WTC11 (cell line): ENCODE measurements at regions not wholly inside any gene's neighbourhood (a gene's known extent, or its start where the extent isn't known, plus 50 kb on each side); places are given as distances from the start of the nearest gene placed in this dataset.

ENCODE experiments used
- ATAC-seq: fragments of 200-7000 bp; cut with Tn5 transposase; 2 replicates; pipeline ENCODE4 v1.10.0; 2021; ENCODE audit warnings: mild to moderate bottlenecking, moderate library complexity
- CTCF ChIA-PET: fragments of 300-600 bp; sonication (Branson Sonifier 250); formaldehyde crosslinking; loops from one replicate; lab custom pipeline; 2021; ENCODE audit warnings: antibody characterized with exemption; lab: Charles Lee
- POLR2A ChIA-PET: fragments of 350-600 bp; sonication (Branson Sonifier 250); formaldehyde crosslinking; loops from one replicate; lab custom pipeline; 2021; ENCODE audit warnings: antibody characterized with exemption; lab: Charles Lee
- DNase-seq: peaks from one replicate; pipeline ENCODE4 v3.0.0; 2021; ENCODE audit warnings: low spot score
- H3K27ac Mint-ChIP-seq: 2 replicates; pipeline ENCODE4 v1.8.0; 2021; ENCODE audit warnings: mixed read lengths
- H3K27me3 Mint-ChIP-seq: 2 replicates; pipeline ENCODE4 v1.8.0; 2021; ENCODE audit warnings: low read depth, mild to moderate bottlenecking, moderate library complexity, mixed read lengths
- H3K36me3 Mint-ChIP-seq: 2 replicates; pipeline ENCODE4 v1.8.0; 2021; ENCODE audit warnings: mixed read lengths
- H3K4me1 Mint-ChIP-seq: 2 replicates; pipeline ENCODE4 v1.8.0; 2022; ENCODE audit warnings: mixed read lengths
- H3K4me3 Mint-ChIP-seq: 2 replicates; pipeline ENCODE4 v1.8.0; 2021; ENCODE audit warnings: mild to moderate bottlenecking, moderate library complexity, mixed read lengths
- H3K9me3 Mint-ChIP-seq: 2 replicates; pipeline ENCODE4 v1.8.0; 2021; ENCODE audit warnings: mixed read lengths
- FOXK1 ChIP-seq: sonication (generic); formaldehyde crosslinking; IDR thresholded peaks from 2 replicates; pipeline ENCODE4 v1.8.0; 2022; ENCODE audit warnings: mild to moderate bottlenecking, moderate library complexity, missing genetic modification reagents
- FOXP4 ChIP-seq: sonication (generic); formaldehyde crosslinking; IDR thresholded peaks from 2 replicates; pipeline ENCODE4 v1.8.0; 2022; ENCODE audit warnings: mild to moderate bottlenecking, missing genetic modification reagents
- GTF2I ChIP-seq: fragments of 250-450 bp; sonication (Bioruptor Pico); conservative IDR thresholded peaks from 2 replicates; pipeline ENCODE4 v1.4.0; 2021; ENCODE audit warnings: mild to moderate bottlenecking
- HMGA2 ChIP-seq: fragments of 250-450 bp; sonication (Bioruptor Pico); IDR thresholded peaks from 2 replicates; pipeline ENCODE4 v1.4.0; 2021; ENCODE audit warnings: mild to moderate bottlenecking, moderate library complexity
- PRDM15 ChIP-seq: sonication (generic); formaldehyde crosslinking; IDR thresholded peaks from 2 replicates; pipeline ENCODE4 v1.8.0; 2022; ENCODE audit warnings: missing genetic modification reagents
- RORB ChIP-seq: fragments of 250-450 bp; sonication (Bioruptor Pico); IDR thresholded peaks from 2 replicates; pipeline ENCODE4 v1.9.0; 2021; ENCODE audit warnings: mild to moderate bottlenecking
- SP1 ChIP-seq: sonication (generic); formaldehyde crosslinking; conservative IDR thresholded peaks from 2 replicates; pipeline ENCODE4 v1.8.1; 2022; ENCODE audit warnings: missing genetic modification reagents
- USF2 ChIP-seq: sonication (generic); formaldehyde crosslinking; IDR thresholded peaks from 2 replicates; pipeline ENCODE4 v1.8.1; 2023; ENCODE audit warnings: mild to moderate bottlenecking, missing genetic modification reagents, moderate library complexity
- ZBTB43 ChIP-seq: sonication (generic); formaldehyde crosslinking; IDR thresholded peaks from 2 replicates; pipeline ENCODE4 v1.8.1; 2023; ENCODE audit warnings: mild to moderate bottlenecking, missing genetic modification reagents
- ZNF121 ChIP-seq: sonication (generic); formaldehyde crosslinking; IDR thresholded peaks from 2 replicates; pipeline ENCODE4 v1.8.0; 2023; ENCODE audit warnings: missing genetic modification reagents
- ZNF423 ChIP-seq: fragments of 250-450 bp; sonication (Bioruptor Pico); IDR thresholded peaks from 2 replicates; pipeline ENCODE4 v2.1.2; 2022; ENCODE audit warnings: mild to moderate bottlenecking, moderate library complexity
- ZNF532 ChIP-seq: fragments of 250-450 bp; sonication (Bioruptor Pico); IDR thresholded peaks from 2 replicates; pipeline ENCODE4 v1.9.0; 2021; ENCODE audit warnings: mild to moderate bottlenecking, borderline replicate concordance
- ZNF671 ChIP-seq: fragments of 250-450 bp; sonication (Bioruptor Pico); IDR thresholded peaks from 2 replicates; pipeline ENCODE4 v1.8.0; 2021; ENCODE audit warnings: mild to moderate bottlenecking
- ZSCAN18 ChIP-seq: fragments of 250-450 bp; sonication (Bioruptor Pico); IDR thresholded peaks from 2 replicates; pipeline ENCODE4 v2.1.2; 2022; ENCODE audit warnings: mild to moderate bottlenecking, moderate library complexity

GRCh38 chr10:128870830-128871597, 596.0 kb upstream of the MGMT start:
- DNase-seq (no peak), ATAC-seq (no peak)
- CTCF ChIA-PET: no interaction called here
- Mint-ChIP-seq H3K4me3 (no peak overlapping the region), H3K9me3 (no peaks in the 10 kb centered on the region), H3K36me3 (no peaks in the 10 kb centered on the region), H3K27ac (no peak overlapping the region), H3K4me1 (peaks cover 6% of the 10 kb centered on the region), H3K27me3 (no peaks in the 10 kb centered on the region; the same call in 1 of the 2 replicates)
- POLR2A ChIA-PET: interaction anchor here (0.5 kb wide), 1 partner anchor 140 kb away, joined by 3 read pairs; no protein-coding TSS in a partner anchor
- TF ChIP-seq ZNF423 (CRISPR knock-in tag): no peak
- no peak for TF ChIP-seq FOXK1 (CRISPR knock-in tag)
- TF ChIP-seq ZBTB43 (CRISPR knock-in tag): no peak
- no peak for TF ChIP-seq ZNF121 (CRISPR knock-in tag)
- no peak for TF ChIP-seq SP1 (CRISPR knock-in tag)
- TF ChIP-seq GTF2I (CRISPR knock-in tag): no peak
- no peak for TF ChIP-seq PRDM15 (CRISPR knock-in tag)

GRCh38 chr10:128871671-128872231, 595.3 kb upstream of the MGMT start:
- POLR2A ChIA-PET: no interaction called here
- ATAC-seq (no peak), DNase-seq (no peak)
- TF ChIP-seq USF2: no peak
- TF ChIP-seq HMGA2 (CRISPR knock-in tag): no peak
- no peak for TF ChIP-seq FOXK1 (CRISPR knock-in tag)
- TF ChIP-seq ZNF671 (CRISPR knock-in tag): no peak
- TF ChIP-seq ZSCAN18: no peak
- Mint-ChIP-seq H3K4me3 (no peak overlapping the region), H3K27ac (no peak overlapping the region), H3K4me1 (no peaks in the 10 kb centered on the region), H3K36me3 (no peaks in the 10 kb centered on the region), H3K9me3 (no peaks in the 10 kb centered on the region), H3K27me3 (no peaks in the 10 kb centered on the region; the same call in 1 of the 2 replicates)
- CTCF ChIA-PET: interaction anchor here (1.4 kb wide), 1 partner anchor 11 kb away, joined by 3 read pairs; no protein-coding TSS in a partner anchor

GRCh38 chr10:128873411-128874054, 593.5 kb upstream of the MGMT start:
- Mint-ChIP-seq H3K4me1 (no peaks in the 10 kb centered on the region), H3K36me3 (no peaks in the 10 kb centered on the region)
- ATAC-seq: no peak
- TF ChIP-seq RORB: no peak
- no peak for TF ChIP-seq ZNF532 (CRISPR knock-in tag)
- TF ChIP-seq FOXP4 (CRISPR knock-in tag): no peak

More at GRCh38 chr10:128873411-128874054, 593.5 kb upstream of the MGMT start:
- Mint-ChIP-seq H3K27ac (no peak overlapping the region), H3K9me3 (peaks cover 6% of the 10 kb centered on the region; the same call in 1 of the 2 replicates), H3K4me3 (no peak overlapping the region), H3K27me3 (no peaks in the 10 kb centered on the region)
- ChIA-PET POLR2A (no interaction called here), CTCF (no interaction called here)
- DNase-seq: no peak
